ENCODE measurements at regions not wholly inside any gene's neighbourhood (a gene's known extent, or its start where the extent isn't known, plus 50 kb on each side); places are given as distances from the start of the nearest gene placed in this dataset.

DNA sequence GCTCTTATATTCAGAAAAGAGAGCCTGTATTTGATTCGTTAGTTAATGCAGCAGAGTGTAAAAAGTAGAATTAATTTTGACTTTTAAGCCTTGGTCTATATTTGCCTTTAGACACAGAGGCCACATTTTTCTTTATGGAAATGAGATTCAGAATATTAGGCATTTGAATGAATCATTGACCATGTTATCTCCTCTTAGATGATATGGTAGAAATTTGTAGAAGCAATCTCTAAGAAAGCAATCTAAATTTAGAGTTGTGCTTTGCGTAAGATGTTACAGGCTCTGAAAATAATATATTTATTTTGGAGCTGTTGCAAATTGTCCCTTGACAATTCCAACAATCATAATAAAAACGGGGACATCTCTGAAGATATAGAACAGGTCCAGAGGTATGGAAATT is 68.3 kb upstream of the ST6GAL2 start:
- POLR2A ChIA-PET (ENCODE audit: low non-redundant PET): no interaction called here
- intact Hi-C loops (cut with micrococcal nuclease; ENCODE audit: unreplicated experiment): no loop called here
- H3K36me3 ChIP-seq (ENCODE audit: insufficient read depth, low read length, poor library complexity, severe bottlenecking): no peaks in the 10 kb centered on the region
- H3K9me3 ChIP-seq (ENCODE audit: low read depth, low read length, poor library complexity, severe bottlenecking): no peaks in the 10 kb centered on the region
- CTCF ChIA-PET: no interaction called here
- H3K27ac ChIP-seq (ENCODE audit: low read depth, low read length, poor library complexity, severe bottlenecking): no peak overlapping the region
- no peak for TF ChIP-seq EZH2 (IDR thresholded peaks at IDR 0.05; ENCODE audit: borderline replicate concordance, low read depth, low read length, poor library complexity, severe bottlenecking)
- TF ChIP-seq, protein P1, sequence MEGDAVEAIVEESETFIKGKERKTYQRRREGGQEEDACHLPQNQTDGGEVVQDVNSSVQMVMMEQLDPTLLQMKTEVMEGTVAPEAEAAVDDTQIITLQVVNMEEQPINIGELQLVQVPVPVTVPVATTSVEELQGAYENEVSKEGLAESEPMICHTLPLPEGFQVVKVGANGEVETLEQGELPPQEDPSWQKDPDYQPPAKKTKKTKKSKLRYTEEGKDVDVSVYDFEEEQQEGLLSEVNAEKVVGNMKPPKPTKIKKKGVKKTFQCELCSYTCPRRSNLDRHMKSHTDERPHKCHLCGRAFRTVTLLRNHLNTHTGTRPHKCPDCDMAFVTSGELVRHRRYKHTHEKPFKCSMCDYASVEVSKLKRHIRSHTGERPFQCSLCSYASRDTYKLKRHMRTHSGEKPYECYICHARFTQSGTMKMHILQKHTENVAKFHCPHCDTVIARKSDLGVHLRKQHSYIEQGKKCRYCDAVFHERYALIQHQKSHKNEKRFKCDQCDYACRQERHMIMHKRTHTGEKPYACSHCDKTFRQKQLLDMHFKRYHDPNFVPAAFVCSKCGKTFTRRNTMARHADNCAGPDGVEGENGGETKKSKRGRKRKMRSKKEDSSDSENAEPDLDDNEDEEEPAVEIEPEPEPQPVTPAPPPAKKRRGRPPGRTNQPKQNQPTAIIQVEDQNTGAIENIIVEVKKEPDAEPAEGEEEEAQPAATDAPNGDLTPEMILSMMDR (conservative IDR thresholded peaks at IDR 0.05; ENCODE audit: low read depth, low read length): no peak
- no peak for DNase-seq (ENCODE audit: low spot score)
- BruUV-seq (replicated peaks): no TSS peak
- H3K4me3 ChIP-seq (ENCODE audit: low read depth, low read length, poor library complexity, severe bottlenecking): no peak overlapping the region
- no peaks in the 10 kb centered on the region for H3K27me3 ChIP-seq (replicated peaks; ENCODE audit: insufficient read depth, low read depth, low read length, poor library complexity)
- H3K4me1 ChIP-seq (ENCODE audit: insufficient read depth, low read length, poor library complexity, severe bottlenecking): no peaks in the 10 kb centered on the region

DNA sequence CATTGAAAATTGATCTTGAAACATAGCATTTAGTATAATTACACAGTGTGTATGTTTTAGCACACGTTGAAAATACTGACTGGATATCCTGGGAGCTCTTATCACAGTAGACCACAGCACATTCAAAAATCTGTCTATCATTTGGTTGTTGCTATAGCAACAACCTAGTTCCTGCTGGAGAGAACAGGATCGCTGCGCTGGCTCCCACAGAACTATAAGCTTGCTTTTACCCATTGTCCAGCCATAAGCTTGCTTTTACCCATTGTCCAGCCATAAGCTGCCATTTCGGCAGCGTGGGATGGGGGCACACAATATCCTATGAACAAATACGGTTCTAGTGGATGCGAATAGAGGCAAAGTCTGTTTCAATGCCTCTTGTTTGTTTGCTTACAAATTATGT is 70.4 kb upstream of the ST6GAL2 start:
- H3K4me1 ChIP-seq (ENCODE audit: insufficient read depth, low read length, poor library complexity, severe bottlenecking): no peaks in the 10 kb centered on the region
- no peaks in the 10 kb centered on the region for H3K36me3 ChIP-seq (ENCODE audit: insufficient read depth, low read length, poor library complexity, severe bottlenecking)
- BruUV-seq (replicated peaks): no TSS peak
- no peak for DNase-seq (ENCODE audit: low spot score)
- no peak overlapping the region for H3K4me3 ChIP-seq (ENCODE audit: low read depth, low read length, poor library complexity, severe bottlenecking)
- H3K27me3 ChIP-seq (replicated peaks; ENCODE audit: insufficient read depth, low read depth, low read length, poor library complexity): no peaks in the 10 kb centered on the region
- TF ChIP-seq EZH2 (IDR thresholded peaks at IDR 0.05; ENCODE audit: borderline replicate concordance, low read depth, low read length, poor library complexity, severe bottlenecking): no peak
- TF ChIP-seq, protein P1 (conservative IDR thresholded peaks at IDR 0.05; ENCODE audit: low read depth, low read length): no peak
- intact Hi-C loops (cut with micrococcal nuclease; ENCODE audit: unreplicated experiment): no loop called here
- ChIA-PET POLR2A (ENCODE audit: low non-redundant PET) (no interaction called here), CTCF (no interaction called here)
- no peak overlapping the region for H3K27ac ChIP-seq (ENCODE audit: low read depth, low read length, poor library complexity, severe bottlenecking)
- no peaks in the 10 kb centered on the region for H3K9me3 ChIP-seq (ENCODE audit: low read depth, low read length, poor library complexity, severe bottlenecking)

DNA sequence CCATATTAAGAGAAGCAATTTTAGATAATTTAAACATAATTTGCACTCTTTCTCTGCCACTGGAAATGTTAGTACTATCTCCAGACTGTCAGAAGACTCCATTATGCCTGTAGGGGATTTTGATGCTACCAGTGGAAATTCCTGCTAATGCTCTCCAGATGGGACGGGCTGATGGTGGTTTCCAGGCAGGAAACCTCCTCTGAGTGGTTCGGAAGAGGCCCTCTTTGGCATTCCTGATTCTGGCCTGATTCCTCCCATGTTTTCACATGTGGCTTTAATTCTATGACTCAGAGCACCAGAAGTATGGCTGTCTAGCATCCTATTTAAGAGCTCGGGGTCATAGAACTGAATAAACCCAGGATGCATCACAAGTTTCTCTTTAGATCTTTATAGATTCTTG is 70.9 kb upstream of the ST6GAL2 start:
- no peak for TF ChIP-seq EZH2 (IDR thresholded peaks at IDR 0.05; ENCODE audit: borderline replicate concordance, low read depth, low read length, poor library complexity, severe bottlenecking)
- TF ChIP-seq, protein P1 (conservative IDR thresholded peaks at IDR 0.05; ENCODE audit: low read depth, low read length): no peak
- H3K27ac ChIP-seq (ENCODE audit: low read depth, low read length, poor library complexity, severe bottlenecking): no peak overlapping the region
- H3K9me3 ChIP-seq (ENCODE audit: low read depth, low read length, poor library complexity, severe bottlenecking): no peaks in the 10 kb centered on the region
- no peaks in the 10 kb centered on the region for H3K36me3 ChIP-seq (ENCODE audit: insufficient read depth, low read length, poor library complexity, severe bottlenecking)
- H3K4me3 ChIP-seq (ENCODE audit: low read depth, low read length, poor library complexity, severe bottlenecking): no peak overlapping the region
- ChIA-PET POLR2A (ENCODE audit: low non-redundant PET) (no interaction called here), CTCF (no interaction called here)
- intact Hi-C loops (cut with micrococcal nuclease; ENCODE audit: unreplicated experiment): no loop called here
- no TSS peak for BruUV-seq (replicated peaks)
- H3K27me3 ChIP-seq (replicated peaks; ENCODE audit: insufficient read depth, low read depth, low read length, poor library complexity): no peaks in the 10 kb centered on the region
- no peaks in the 10 kb centered on the region for H3K4me1 ChIP-seq (ENCODE audit: insufficient read depth, low read length, poor library complexity, severe bottlenecking)
- peak; percentile 5 for DNase-seq (ENCODE audit: low spot score)

Measured in A673 (cell line).